H9 (cell line): ENCODE measurements at regions not wholly inside any gene's neighbourhood (a gene's known extent, or its start where the extent isn't known, plus 50 kb on each side); places are given as distances from the start of the nearest gene placed in this dataset.

Experiments used
- DNase-seq: peaks from one replicate; pipeline ENCODE4 v3.0.0-alpha.2; 2017
- H2AFZ ChIP-seq: one replicate; pipeline ENCODE4 v1.6.1; 2013; ENCODE audit warnings: mild to moderate bottlenecking, low read length, control low read depth, moderate library complexity
- H2AK5ac ChIP-seq: 2 replicates; pipeline ENCODE4 v1.6.1; 2013; ENCODE audit warnings: low read length, control low read depth, mixed read lengths; ENCODE audit not compliant: insufficient read length
- H2BK120ac ChIP-seq: one replicate; pipeline ENCODE4 v1.6.1; 2013; ENCODE audit warnings: low read depth, mild to moderate bottlenecking, low read length, control low read depth, inconsistent platforms; ENCODE audit not compliant: poor library complexity, severe bottlenecking
- H2BK12ac ChIP-seq: 2 replicates; pipeline ENCODE4 v1.6.1; 2013; ENCODE audit warnings: low read length, control low read depth, mixed read lengths, low read depth; ENCODE audit not compliant: insufficient read length
- H2BK15ac ChIP-seq: 2 replicates; pipeline ENCODE4 v1.6.1; 2013; ENCODE audit warnings: low read depth, low read length, control low read depth
- H2BK20ac ChIP-seq: one replicate; pipeline ENCODE4 v1.6.1; 2013; ENCODE audit warnings: low read depth, mild to moderate bottlenecking, low read length, control low read depth, inconsistent platforms; ENCODE audit not compliant: poor library complexity, severe bottlenecking
- H2BK5ac ChIP-seq: 2 replicates; pipeline ENCODE4 v1.6.1; 2013; ENCODE audit warnings: low read length, control low read depth, mixed read lengths; ENCODE audit not compliant: insufficient read length
- H3K14ac ChIP-seq: 2 replicates; pipeline ENCODE4 v1.6.1; 2013; ENCODE audit warnings: low read length, control low read depth; ENCODE audit not compliant: insufficient read depth
- H3K18ac ChIP-seq: 2 replicates; pipeline ENCODE4 v1.6.1; 2013; ENCODE audit warnings: low read depth, mild to moderate bottlenecking, mixed read lengths, low read length, control low read depth; ENCODE audit not compliant: insufficient read length
- H3K23ac ChIP-seq: 2 replicates; pipeline ENCODE4 v1.6.1; 2013; ENCODE audit warnings: low read length, control low read depth, mixed read lengths, low read depth; ENCODE audit not compliant: insufficient read length
- H3K23me2 ChIP-seq: 2 replicates; pipeline ENCODE4 v1.6.1; 2013; ENCODE audit warnings: low read depth, mild to moderate bottlenecking, mixed read lengths, low read length, control low read depth; ENCODE audit not compliant: insufficient read length, poor library complexity, severe bottlenecking
- H3K27ac ChIP-seq: 2 replicates; pipeline ENCODE4 v1.5.1; 2013; ENCODE audit warnings: low read length, control low read depth, mixed read lengths, low read depth; ENCODE audit not compliant: insufficient read length
- H3K27me3 ChIP-seq: 2 replicates; pipeline ENCODE4 v1.6.1; 2013; ENCODE audit warnings: low read length, control low read depth, inconsistent platforms; ENCODE audit not compliant: insufficient read depth
- H3K4ac ChIP-seq: 2 replicates; pipeline ENCODE4 v1.6.1; 2013; ENCODE audit warnings: low read depth, mild to moderate bottlenecking, control low read depth, inconsistent platforms, low read length, moderate library complexity
- H3K4me1 ChIP-seq: 2 replicates; pipeline ENCODE4 v1.6.1; 2013; ENCODE audit warnings: low read length, control low read depth, inconsistent platforms; ENCODE audit not compliant: insufficient read depth
- H3K4me2 ChIP-seq: 2 replicates; pipeline ENCODE4 v1.6.1; 2013; ENCODE audit warnings: low read length, control low read depth, mixed read lengths; ENCODE audit not compliant: insufficient read length, insufficient read depth
- H3K56ac ChIP-seq: 2 replicates; pipeline ENCODE4 v1.6.1; 2013; ENCODE audit warnings: low read depth, mild to moderate bottlenecking, mixed read lengths, low read length, control low read depth; ENCODE audit not compliant: insufficient read length
- H3K79me1 ChIP-seq: 2 replicates; pipeline ENCODE4 v1.6.1; 2013; ENCODE audit warnings: low read depth, mild to moderate bottlenecking, moderate library complexity, low read length, control low read depth, inconsistent platforms; ENCODE audit not compliant: insufficient read depth, poor library complexity, severe bottlenecking
- H3K79me2 ChIP-seq: 2 replicates; pipeline ENCODE4 v1.6.1; 2013; ENCODE audit warnings: low read length, control low read depth, inconsistent platforms; ENCODE audit not compliant: insufficient read depth
- H3K9ac ChIP-seq: 2 replicates; pipeline ENCODE4 v1.6.1; 2013; ENCODE audit warnings: low read length, control low read depth, mixed read lengths; ENCODE audit not compliant: insufficient read length; ENCODE audit errors: extremely low read depth
- H3K9me3 ChIP-seq: one replicate; pipeline ENCODE4 v1.6.1; 2013; ENCODE audit warnings: low read depth, low read length, inconsistent platforms; ENCODE audit not compliant: control insufficient read depth
- H3T11ph ChIP-seq: one replicate; pipeline ENCODE4 v1.6.1; 2013; ENCODE audit warnings: mild to moderate bottlenecking, low read length, control low read depth, inconsistent platforms
- H4K20me1 ChIP-seq: one replicate; pipeline ENCODE4 v1.6.1; 2013; ENCODE audit not compliant: control insufficient read depth, insufficient read length, insufficient read depth
- H4K5ac ChIP-seq: 2 replicates; pipeline ENCODE4 v1.6.1; 2013; ENCODE audit warnings: low read depth, mild to moderate bottlenecking, mixed read lengths, low read length, control low read depth; ENCODE audit not compliant: insufficient read length
- H4K8ac ChIP-seq: replicated peaks from 2 replicates; pipeline ENCODE4 v1.6.1; 2013; ENCODE audit warnings: low read length, control low read depth, mixed read lengths, low read depth; ENCODE audit not compliant: insufficient read length
- H4K91ac ChIP-seq: 2 replicates; pipeline ENCODE4 v1.6.1; 2013; ENCODE audit warnings: low read depth, mild to moderate bottlenecking, moderate library complexity, mixed read lengths, low read length, control low read depth; ENCODE audit not compliant: insufficient read length
- H3K27ac Mint-ChIP-seq, 3 experiments: 2 replicates in 2 of 3; 3 replicates in 1 of 3; pipeline ENCODE4 v1.8.0; 2020 to 2021; ENCODE audit warnings: mixed read lengths in 3 of 3, mild to moderate bottlenecking in 1 of 3, moderate library complexity in 1 of 3
- H3K27me3 Mint-ChIP-seq: 2 replicates; pipeline ENCODE4 v1.8.0; 2021; ENCODE audit warnings: low read depth, mild to moderate bottlenecking, moderate library complexity, mixed read lengths
- H3K36me3 Mint-ChIP-seq, 3 experiments: 2 replicates in 2 of 3; 3 replicates in 1 of 3; pipeline ENCODE4 v1.8.0; 2020 to 2021; ENCODE audit warnings: low read depth in 3 of 3, mixed read lengths in 3 of 3; ENCODE audit not compliant: insufficient read depth in 1 of 3
- H3K4me1 Mint-ChIP-seq, 2 experiments: 2 replicates each; pipeline ENCODE4 v1.8.0; 2020; ENCODE audit warnings: mixed read lengths in 2 of 2
- H3K4me3 Mint-ChIP-seq, 2 experiments: 2 replicates in 1 of 2; 3 replicates in 1 of 2; pipeline ENCODE4 v1.8.0; 2020 to 2021; ENCODE audit warnings: mild to moderate bottlenecking in 2 of 2, mixed read lengths in 2 of 2, moderate library complexity in 1 of 2
- H3K9me3 Mint-ChIP-seq, 2 experiments: 2 replicates in 1 of 2; 3 replicates in 1 of 2; pipeline ENCODE4 v1.8.0; 2020; ENCODE audit warnings: mild to moderate bottlenecking in 2 of 2, mixed read lengths in 2 of 2, moderate library complexity in 1 of 2
- TF ChIP-seq, protein P1 (sequence below): fragments of 200-600 bp; sonication (generic); conservative IDR thresholded peaks from 3 replicates; pipeline ENCODE4 v1.8.0; 2021; ENCODE audit warnings: antibody characterized with exemption, mild to moderate bottlenecking

DNA sequence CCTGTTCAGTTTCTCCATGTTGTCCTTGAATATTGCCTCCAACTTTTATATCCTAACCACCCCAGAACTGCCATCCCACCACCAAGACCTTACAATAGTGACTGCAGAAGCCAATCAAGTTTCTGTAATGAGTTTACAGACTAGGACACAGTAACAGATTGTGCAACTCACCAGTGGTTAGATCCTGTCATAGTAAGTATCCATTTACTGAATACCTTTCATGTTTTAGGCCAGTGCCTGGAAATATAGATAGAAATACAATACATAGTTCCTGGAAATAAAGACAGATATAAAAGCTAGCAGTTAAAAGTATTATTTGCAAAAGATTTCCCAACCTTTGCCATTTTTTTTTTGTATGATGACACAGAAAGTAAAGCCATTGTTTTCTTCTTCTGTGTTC, 471.8 kb upstream of the BTBD3 start:
- H3K27me3 Mint-ChIP-seq: no peaks in the 10 kb centered on the region

More for the DNA sequence above, 471.8 kb upstream of the BTBD3 start:
- no peak overlapping the region for H4K91ac ChIP-seq
- no peaks in the 10 kb centered on the region for H3K27me3 ChIP-seq
- no peak overlapping the region for H4K8ac ChIP-seq
- no peak for DNase-seq
- Mint-ChIP-seq H3K36me3 (peaks cover 0 to 5% (median 3%) of the 10 kb centered on the region in 3 experiments; a peak in 2 of 7 replicates), H3K4me1 (peaks cover 26 to 28% of the 10 kb centered on the region in 2 experiments), H3K27ac (peak overlapping the region in 2 of 3 experiments; percentile 14 to 40; a peak in 2 of 7 replicates), H3K9me3 (peaks cover 0 to 2% of the 10 kb centered on the region in 2 experiments; a peak in 2 of 5 replicates), H3K4me3 (no peak overlapping the region)
- no peaks in the 10 kb centered on the region for H3K79me1 ChIP-seq
- no peaks in the 10 kb centered on the region for H4K20me1 ChIP-seq
- no peak overlapping the region for H3K56ac ChIP-seq
- no peak overlapping the region for H2AFZ ChIP-seq
- H3K9ac ChIP-seq: no peak overlapping the region
- H2BK20ac ChIP-seq: no peak overlapping the region
- no peak overlapping the region for H3K23ac ChIP-seq
- H2BK15ac ChIP-seq: no peak overlapping the region
- TF ChIP-seq, protein P1, sequence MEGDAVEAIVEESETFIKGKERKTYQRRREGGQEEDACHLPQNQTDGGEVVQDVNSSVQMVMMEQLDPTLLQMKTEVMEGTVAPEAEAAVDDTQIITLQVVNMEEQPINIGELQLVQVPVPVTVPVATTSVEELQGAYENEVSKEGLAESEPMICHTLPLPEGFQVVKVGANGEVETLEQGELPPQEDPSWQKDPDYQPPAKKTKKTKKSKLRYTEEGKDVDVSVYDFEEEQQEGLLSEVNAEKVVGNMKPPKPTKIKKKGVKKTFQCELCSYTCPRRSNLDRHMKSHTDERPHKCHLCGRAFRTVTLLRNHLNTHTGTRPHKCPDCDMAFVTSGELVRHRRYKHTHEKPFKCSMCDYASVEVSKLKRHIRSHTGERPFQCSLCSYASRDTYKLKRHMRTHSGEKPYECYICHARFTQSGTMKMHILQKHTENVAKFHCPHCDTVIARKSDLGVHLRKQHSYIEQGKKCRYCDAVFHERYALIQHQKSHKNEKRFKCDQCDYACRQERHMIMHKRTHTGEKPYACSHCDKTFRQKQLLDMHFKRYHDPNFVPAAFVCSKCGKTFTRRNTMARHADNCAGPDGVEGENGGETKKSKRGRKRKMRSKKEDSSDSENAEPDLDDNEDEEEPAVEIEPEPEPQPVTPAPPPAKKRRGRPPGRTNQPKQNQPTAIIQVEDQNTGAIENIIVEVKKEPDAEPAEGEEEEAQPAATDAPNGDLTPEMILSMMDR: no peak
- H3K14ac ChIP-seq: no peak overlapping the region
- no peak overlapping the region for H2BK12ac ChIP-seq
- no peak overlapping the region for H3K27ac ChIP-seq
- H3K18ac ChIP-seq: no peak overlapping the region
- no peak overlapping the region for H2AK5ac ChIP-seq
- H3T11ph ChIP-seq: no peak overlapping the region
- H3K4me2 ChIP-seq: no peak overlapping the region
- H3K9me3 ChIP-seq: no peaks in the 10 kb centered on the region
- no peak overlapping the region for H2BK120ac ChIP-seq
- no peaks in the 10 kb centered on the region for H3K23me2 ChIP-seq
- H3K79me2 ChIP-seq: no peaks in the 10 kb centered on the region
- no peak overlapping the region for H3K4ac ChIP-seq
- H4K5ac ChIP-seq: no peak overlapping the region
- H3K4me1 ChIP-seq: peaks cover 7% of the 10 kb centered on the region; the same call in 1 of the 2 replicates
- H2BK5ac ChIP-seq: no peak overlapping the region
